Osteoblast (primary cell): ENCODE measurements at regions not wholly inside any gene's neighbourhood (a gene's known extent, or its start where the extent isn't known, plus 50 kb on each side); places are given as distances from the start of the nearest gene placed in this dataset.

Experiments used
- DNase-seq: peaks from one replicate; pipeline ENCODE4 v3.0.0; 2011; ENCODE audit warnings: low spot score, mixed read lengths; ENCODE audit not compliant: insufficient read length; ENCODE audit errors: missing footprints
- H2AFZ ChIP-seq: 2 replicates; pipeline ENCODE4 v1.6.0; 2011; ENCODE audit warnings: mild to moderate bottlenecking, low read length
- H3K27ac ChIP-seq: 2 replicates; pipeline ENCODE4 v1.5.1; 2011; ENCODE audit warnings: mild to moderate bottlenecking, low read depth, low read length, moderate library complexity
- H3K27me3 ChIP-seq: 2 replicates; pipeline ENCODE4 v1.6.0; 2012; ENCODE audit warnings: mild to moderate bottlenecking, control low read depth, inconsistent platforms, low read length, moderate library complexity; ENCODE audit not compliant: insufficient read depth
- H3K36me3 ChIP-seq: 2 replicates; pipeline ENCODE4 v1.5.1; 2011; ENCODE audit warnings: mild to moderate bottlenecking, low read length, control low read depth, moderate library complexity; ENCODE audit not compliant: insufficient read depth
- H3K4me1 ChIP-seq: 2 replicates; pipeline ENCODE4 v1.5.1; 2011; ENCODE audit warnings: mild to moderate bottlenecking, low read length, control low read depth, moderate library complexity; ENCODE audit not compliant: insufficient read depth
- H3K4me2 ChIP-seq: 2 replicates; pipeline ENCODE4 v1.6.0; 2011; ENCODE audit warnings: mild to moderate bottlenecking, low read length; ENCODE audit not compliant: insufficient read depth
- H3K4me3 ChIP-seq: fragments of 200-600 bp; sonication (generic); 3 replicates; pipeline ENCODE4 v1.5.1; 2012; ENCODE audit warnings: mild to moderate bottlenecking, low read length, inconsistent platforms; ENCODE audit not compliant: insufficient read depth
- H3K79me2 ChIP-seq: 2 replicates; pipeline ENCODE4 v1.6.0; 2012; ENCODE audit warnings: mild to moderate bottlenecking, low read length, control low read depth, inconsistent platforms; ENCODE audit not compliant: insufficient read depth
- H3K9me3 ChIP-seq: 2 replicates; pipeline ENCODE4 v1.5.1; 2011; ENCODE audit warnings: low read depth, low read length, control low read depth
- H4K20me1 ChIP-seq: 2 replicates; pipeline ENCODE4 v1.6.0; 2012; ENCODE audit warnings: mild to moderate bottlenecking, low read length, control low read depth; ENCODE audit not compliant: insufficient read depth
- TF ChIP-seq, protein P1 (sequence below): IDR thresholded peaks from 2 replicates; pipeline ENCODE4 v1.5.1; 2011; ENCODE audit warnings: mild to moderate bottlenecking, low read depth, low read length, moderate library complexity; ENCODE audit errors: extremely low read depth

DNA sequence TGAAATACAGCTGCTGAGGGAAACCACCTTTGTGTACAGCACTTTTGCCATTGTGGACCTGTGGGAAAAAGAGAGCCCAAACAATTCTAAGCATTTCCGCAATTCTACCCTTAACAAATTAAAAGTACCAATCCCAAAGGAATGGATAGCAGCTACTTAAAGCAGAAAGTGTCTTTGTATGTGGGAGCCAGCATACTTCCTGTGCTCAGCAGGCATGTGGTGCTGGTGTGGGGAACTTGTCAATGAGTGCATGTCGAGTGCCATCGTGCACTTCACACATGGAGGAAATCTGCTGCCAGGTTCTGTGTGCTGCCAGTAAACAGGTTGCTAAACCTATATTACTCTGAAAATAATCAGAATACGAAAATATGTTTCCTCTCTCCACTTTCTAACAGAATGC, 399.0 kb downstream of the LRRC70 start:
- Histone ChIP-seq H3K79me2 (no peaks in the 10 kb centered on the region), H3K27ac (no peak overlapping the region), H4K20me1 (no peaks in the 10 kb centered on the region), H3K4me2 (no peak overlapping the region), H3K27me3 (no peaks in the 10 kb centered on the region), H2AFZ (no peak overlapping the region), H3K4me3 (no peak overlapping the region), H3K4me1 (no peaks in the 10 kb centered on the region), H3K36me3 (no peaks in the 10 kb centered on the region), H3K9me3 (no peaks in the 10 kb centered on the region)
- no peak for DNase-seq
- TF ChIP-seq, protein P1, sequence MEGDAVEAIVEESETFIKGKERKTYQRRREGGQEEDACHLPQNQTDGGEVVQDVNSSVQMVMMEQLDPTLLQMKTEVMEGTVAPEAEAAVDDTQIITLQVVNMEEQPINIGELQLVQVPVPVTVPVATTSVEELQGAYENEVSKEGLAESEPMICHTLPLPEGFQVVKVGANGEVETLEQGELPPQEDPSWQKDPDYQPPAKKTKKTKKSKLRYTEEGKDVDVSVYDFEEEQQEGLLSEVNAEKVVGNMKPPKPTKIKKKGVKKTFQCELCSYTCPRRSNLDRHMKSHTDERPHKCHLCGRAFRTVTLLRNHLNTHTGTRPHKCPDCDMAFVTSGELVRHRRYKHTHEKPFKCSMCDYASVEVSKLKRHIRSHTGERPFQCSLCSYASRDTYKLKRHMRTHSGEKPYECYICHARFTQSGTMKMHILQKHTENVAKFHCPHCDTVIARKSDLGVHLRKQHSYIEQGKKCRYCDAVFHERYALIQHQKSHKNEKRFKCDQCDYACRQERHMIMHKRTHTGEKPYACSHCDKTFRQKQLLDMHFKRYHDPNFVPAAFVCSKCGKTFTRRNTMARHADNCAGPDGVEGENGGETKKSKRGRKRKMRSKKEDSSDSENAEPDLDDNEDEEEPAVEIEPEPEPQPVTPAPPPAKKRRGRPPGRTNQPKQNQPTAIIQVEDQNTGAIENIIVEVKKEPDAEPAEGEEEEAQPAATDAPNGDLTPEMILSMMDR, result no peak

DNA sequence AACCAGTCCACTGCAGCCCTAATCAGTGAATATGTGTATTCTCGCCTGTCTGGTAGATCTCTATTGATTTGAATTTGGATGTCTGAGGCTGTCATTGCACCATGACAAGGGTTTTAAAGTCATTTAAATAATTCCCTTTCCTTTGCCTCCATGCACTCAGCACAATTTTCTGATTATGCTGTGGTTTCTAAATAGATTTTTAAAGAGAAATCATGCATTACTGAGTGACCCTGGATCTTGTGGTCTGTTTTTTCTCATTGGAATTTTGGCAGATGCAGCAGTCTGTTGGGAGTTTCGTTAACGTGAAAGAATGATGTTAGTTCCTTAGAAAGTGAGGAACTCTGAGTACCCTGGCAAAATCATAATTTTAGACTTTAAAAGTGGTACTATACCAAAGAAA, 396.0 kb downstream of the LRRC70 start:
- H3K4me1 ChIP-seq, result no peaks in the 10 kb centered on the region

DNA sequence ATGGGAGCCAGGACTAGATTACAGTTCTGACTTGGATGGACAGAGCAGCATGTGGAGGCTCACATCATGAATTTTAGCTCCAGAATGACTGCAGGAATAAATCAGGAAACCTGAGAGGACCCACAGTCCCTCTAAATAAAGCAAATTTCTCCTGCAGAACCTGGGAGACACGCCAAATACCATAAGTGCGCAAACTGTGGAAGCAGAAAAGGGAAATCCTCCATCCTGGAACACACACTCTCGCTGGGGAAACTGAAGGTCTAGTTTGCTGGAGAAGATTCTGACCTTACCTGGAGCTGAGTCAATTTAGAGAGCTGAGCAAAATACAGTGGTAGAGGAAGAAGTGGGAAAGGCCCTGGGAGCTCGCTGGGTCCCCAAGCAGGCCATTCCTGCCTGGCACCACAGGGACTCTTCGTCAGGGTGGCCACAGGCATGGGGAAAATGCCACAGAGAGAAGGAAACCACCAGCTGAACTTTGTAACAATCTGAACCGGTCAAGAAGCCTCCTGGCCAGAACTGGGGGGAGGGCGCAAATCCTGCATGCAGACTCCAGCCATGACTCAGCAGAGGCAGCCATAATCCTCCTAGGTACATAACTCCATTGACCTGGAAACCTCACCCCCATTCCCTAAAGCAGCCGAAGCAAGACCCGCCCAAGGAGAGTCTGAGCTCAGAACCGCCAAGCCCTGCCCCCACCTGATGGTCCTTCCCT, 390.9 kb downstream of the LRRC70 start:
- DNase-seq, result peak; percentile 0

More for the DNA sequence above, 396.0 kb downstream of the LRRC70 start:
- TF ChIP-seq, protein P1, result no peak
- Histone ChIP-seq H3K4me2 (no peak overlapping the region), H3K4me3 (no peak overlapping the region), H3K9me3 (no peaks in the 10 kb centered on the region), H4K20me1 (no peaks in the 10 kb centered on the region), H2AFZ (no peak overlapping the region), H3K27ac (no peak overlapping the region), H3K27me3 (no peaks in the 10 kb centered on the region), H3K79me2 (no peaks in the 10 kb centered on the region), H3K36me3 (no peaks in the 10 kb centered on the region)
- no peak for DNase-seq

DNA sequence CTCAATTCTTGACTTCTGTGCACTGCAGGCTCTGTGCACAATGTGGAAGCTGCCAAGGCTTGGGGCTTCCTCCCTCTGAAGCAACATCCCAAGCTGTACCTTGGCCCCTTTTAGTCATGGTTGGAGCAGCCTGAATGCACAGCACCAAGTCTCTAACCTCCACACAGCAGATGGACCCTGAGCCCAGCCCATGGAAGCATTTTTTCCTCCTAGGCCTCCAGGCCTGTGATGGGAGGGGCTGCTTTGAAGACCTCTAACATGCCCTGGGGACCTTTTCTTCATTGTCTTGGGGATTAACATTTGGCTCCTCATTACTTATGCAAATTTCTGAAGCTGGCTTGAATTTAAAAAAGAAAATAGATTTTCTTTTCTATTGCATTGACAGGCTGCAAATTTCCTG, 385.8 kb downstream of the LRRC70 start:
- Histone ChIP-seq H3K36me3 (no peaks in the 10 kb centered on the region), H3K79me2 (no peaks in the 10 kb centered on the region), H3K9me3 (no peaks in the 10 kb centered on the region), H3K27me3 (no peaks in the 10 kb centered on the region), H2AFZ (no peak overlapping the region), H3K4me1 (no peaks in the 10 kb centered on the region), H3K4me2 (no peak overlapping the region), H3K27ac (no peak overlapping the region), H3K4me3 (no peak overlapping the region), H4K20me1 (no peaks in the 10 kb centered on the region)
- DNase-seq, result no peak
- TF ChIP-seq, protein P1, result no peak

More for the DNA sequence above, 390.9 kb downstream of the LRRC70 start:
- TF ChIP-seq, protein P1, result no peak
- Histone ChIP-seq H3K27ac (no peak overlapping the region), H3K4me3 (no peak overlapping the region), H3K36me3 (no peaks in the 10 kb centered on the region), H3K9me3 (no peaks in the 10 kb centered on the region), H3K4me1 (no peaks in the 10 kb centered on the region), H4K20me1 (no peaks in the 10 kb centered on the region), H3K79me2 (no peaks in the 10 kb centered on the region), H3K27me3 (no peaks in the 10 kb centered on the region), H2AFZ (no peak overlapping the region), H3K4me2 (no peak overlapping the region)
